GM23338 (cell line): ENCODE measurements at regions not wholly inside any gene's neighbourhood (a gene's known extent, or its start where the extent isn't known, plus 50 kb on each side); places are given as distances from the start of the nearest gene placed in this dataset.
"Not testable (repeated sequence)": the region's sequence is repeated elsewhere in the genome, so short reads cannot be mapped to it uniquely, and the experiment has no call there.

Experiments used
- ATAC-seq: fragments of 200-7000 bp; cut with Tn5 transposase; 3 replicates; pipeline ENCODE4 v1.9.1; 2020
- DNase-seq: peaks from one replicate; pipeline ENCODE4 v3.0.0-alpha.2; 2015; ENCODE audit warnings: low spot score
- H2AFZ ChIP-seq: fragments of 200-600 bp; sonication (generic); 2 replicates; pipeline ENCODE4 v1.8.0; 2016; ENCODE audit warnings: antibody characterized with exemption, mild to moderate bottlenecking, moderate library complexity
- H3F3A ChIP-seq: fragments of 200-600 bp; sonication (generic); replicated peaks from 2 replicates; pipeline ENCODE4 v1.8.0; 2017; ENCODE audit warnings: antibody characterized with exemption, mixed run types, low read depth
- H3K27ac ChIP-seq: fragments of 200-600 bp; sonication (generic); 2 replicates; pipeline ENCODE4 v1.6.1; 2016; ENCODE audit warnings: low read depth
- H3K27me3 ChIP-seq: fragments of 200-600 bp; sonication (generic); 2 replicates; pipeline ENCODE4 v1.8.0; 2016; ENCODE audit warnings: mild to moderate bottlenecking, mixed run types, moderate library complexity; ENCODE audit not compliant: insufficient read depth
- H3K36me3 ChIP-seq: fragments of 200-600 bp; sonication (generic); 2 replicates; pipeline ENCODE4 v1.8.0; 2016; ENCODE audit warnings: mild to moderate bottlenecking; ENCODE audit not compliant: insufficient read depth
- H3K4me1 ChIP-seq: fragments of 200-600 bp; sonication (generic); 2 replicates; pipeline ENCODE4 v1.8.0; 2016; ENCODE audit warnings: mild to moderate bottlenecking, moderate library complexity; ENCODE audit not compliant: insufficient read depth
- H3K4me2 ChIP-seq: fragments of 200-600 bp; sonication (generic); 2 replicates; pipeline ENCODE4 v1.7.1; 2017; ENCODE audit warnings: mixed run types
- H3K4me3 ChIP-seq: fragments of 200-600 bp; sonication (generic); 2 replicates; pipeline ENCODE4 v1.6.1; 2016; ENCODE audit warnings: mixed run types
- H3K79me2 ChIP-seq: fragments of 200-600 bp; sonication (generic); replicated peaks from 2 replicates; pipeline ENCODE4 v1.8.0; 2017; ENCODE audit warnings: mild to moderate bottlenecking; ENCODE audit not compliant: insufficient read depth
- H3K9me2 ChIP-seq: fragments of 200-600 bp; sonication (generic); 2 replicates; pipeline ENCODE4 v1.8.0; 2017; ENCODE audit not compliant: insufficient read depth
- H4K20me1 ChIP-seq: fragments of 200-600 bp; sonication (generic); replicated peaks from 2 replicates; pipeline ENCODE4 v1.8.0; 2017; ENCODE audit warnings: mild to moderate bottlenecking; ENCODE audit not compliant: insufficient read depth
- H3K27ac Mint-ChIP-seq: 2 replicates; pipeline ENCODE4 v1.8.0; 2020; ENCODE audit warnings: inconsistent platforms, mild to moderate bottlenecking, moderate library complexity, mixed read lengths
- H3K27me3 Mint-ChIP-seq: 3 replicates; pipeline ENCODE4 v1.8.0; 2022; ENCODE audit warnings: low read depth, mild to moderate bottlenecking, moderate library complexity, mixed read lengths, inconsistent platforms; ENCODE audit not compliant: insufficient read depth, poor library complexity
- H3K36me3 Mint-ChIP-seq: 3 replicates; pipeline ENCODE4 v1.8.0; 2021; ENCODE audit warnings: low read depth, mild to moderate bottlenecking, inconsistent platforms, moderate library complexity, mixed read lengths
- H3K4me1 Mint-ChIP-seq: 3 replicates; pipeline ENCODE4 v1.8.0; 2020; ENCODE audit warnings: mild to moderate bottlenecking, inconsistent platforms, mixed read lengths
- H3K4me3 Mint-ChIP-seq: 3 replicates; pipeline ENCODE4 v1.8.0; 2021; ENCODE audit warnings: moderate library complexity, mild to moderate bottlenecking, inconsistent platforms, mixed read lengths
- H3K9me3 Mint-ChIP-seq: 3 replicates; pipeline ENCODE4 v1.8.0; 2020; ENCODE audit warnings: moderate library complexity, mild to moderate bottlenecking, inconsistent platforms, mixed read lengths
- CREB1 ChIP-seq: fragments of 250-450 bp; sonication (Bioruptor Pico); IDR thresholded peaks from 2 replicates; pipeline ENCODE4 v1.5.0; 2020; ENCODE audit warnings: low read depth, mild to moderate bottlenecking, moderate library complexity
- CTCF ChIP-seq, 2 experiments: fragments of 200-600 bp in 1 of 2; sonication (generic) in 1 of 2; conservative IDR thresholded peaks; 2 replicates each; pipeline versions ENCODE4 v1.5.1 to v1.6.1; 2016 to 2017; ENCODE audit warnings: antibody characterized with exemption in 2 of 2, low read depth in 2 of 2, mild to moderate bottlenecking in 2 of 2, moderate library complexity in 1 of 2
- ETS1 ChIP-seq: IDR thresholded peaks from 2 replicates; pipeline ENCODE4 v1.6.1; 2016; ENCODE audit warnings: antibody characterized with exemption
- EZH2 ChIP-seq: fragments of 200-600 bp; sonication (generic); IDR thresholded peaks from one replicate; pipeline ENCODE4 v1.8.0; 2017; ENCODE audit warnings: antibody characterized with exemption, mild to moderate bottlenecking, low read depth; ENCODE audit not compliant: unreplicated experiment
- EZH2phosphoT487 ChIP-seq: fragments of 200-600 bp; sonication (generic); IDR thresholded peaks from one replicate; pipeline ENCODE4 v1.8.1; 2018; ENCODE audit warnings: antibody characterized with exemption; ENCODE audit not compliant: unreplicated experiment
- JUNB ChIP-seq: IDR thresholded peaks from one replicate; pipeline ENCODE4 v1.6.1; 2016; ENCODE audit warnings: antibody characterized with exemption; ENCODE audit not compliant: unreplicated experiment
- NANOG ChIP-seq: IDR thresholded peaks from 2 replicates; pipeline ENCODE4 v1.6.1; 2016; ENCODE audit warnings: antibody characterized with exemption, borderline replicate concordance
- POLR2AphosphoS5 ChIP-seq: IDR thresholded peaks from 2 replicates; pipeline ENCODE4 v1.6.1; 2016; ENCODE audit warnings: antibody characterized with exemption, low read depth
- STAT1 ChIP-seq: IDR thresholded peaks from one replicate; pipeline ENCODE4 v1.6.1; 2016; ENCODE audit warnings: antibody characterized with exemption; ENCODE audit not compliant: unreplicated experiment
- ZNF114 ChIP-seq: fragments of 250-450 bp; sonication (Bioruptor Pico); IDR thresholded peaks from 2 replicates; pipeline ENCODE4 v1.5.0; 2020; ENCODE audit warnings: mild to moderate bottlenecking, moderate library complexity
- ZNF331 ChIP-seq: fragments of 250-450 bp; sonication (Bioruptor Pico); IDR thresholded peaks from 2 replicates; pipeline ENCODE4 v1.5.0; 2020; ENCODE audit warnings: low read depth, mild to moderate bottlenecking, moderate library complexity

- H2AFZ ChIP-seq, result no peak overlapping the region
- TF ChIP-seq CTCF (conservative IDR thresholded peaks at IDR 0.05; ENCODE audit: low read depth in 2 of 2), result no peak
- no peak for TF ChIP-seq ZNF114 (CRISPR knock-in tag)
- TF ChIP-seq EZH2phosphoT487, result no peak
- TF ChIP-seq CREB1 (CRISPR knock-in tag), result no peak
- TF ChIP-seq POLR2AphosphoS5, result no peak
- TF ChIP-seq NANOG, result no peak
- TF ChIP-seq ETS1, result no peak
- no peak for TF ChIP-seq JUNB
- no peak for TF ChIP-seq ZNF331 (CRISPR knock-in tag)
- TF ChIP-seq STAT1, result no peak
- TF ChIP-seq EZH2, result no peak
- peaks cover 6% of the 10 kb centered on the region for H3K27me3 Mint-ChIP-seq
- no peak overlapping the region for H3K27ac ChIP-seq
- ATAC-seq, result no peak
- no peak overlapping the region for H3K4me3 ChIP-seq
- no peak overlapping the region for H3K4me3 Mint-ChIP-seq
- peaks cover 10% of the 10 kb centered on the region for H3K4me1 Mint-ChIP-seq
- no peaks in the 10 kb centered on the region for H3K36me3 Mint-ChIP-seq
- H3K9me2 ChIP-seq, result no peaks in the 10 kb centered on the region
- peaks cover 5% of the 10 kb centered on the region; the same call in 1 of the 2 replicates for H3K4me1 ChIP-seq
- H3K4me2 ChIP-seq, result no peak overlapping the region
- no peaks in the 10 kb centered on the region for H3K79me2 ChIP-seq
- H3K27me3 ChIP-seq, result no peaks in the 10 kb centered on the region
- no peaks in the 10 kb centered on the region for H3F3A ChIP-seq
- H3K9me3 Mint-ChIP-seq, result no peaks in the 10 kb centered on the region
- no peaks in the 10 kb centered on the region for H3K36me3 ChIP-seq
- no peak for DNase-seq
- no peak overlapping the region for H3K27ac Mint-ChIP-seq
- H4K20me1 ChIP-seq, result no peaks in the 10 kb centered on the region
Observed at GRCh38 chr15:26032162-26032846, 169.2 kb upstream of the ATP10A start.

- H3K4me1 Mint-ChIP-seq, result peaks cover 14% of the 10 kb centered on the region
- not testable (repeated sequence) for H3K36me3 Mint-ChIP-seq, H3K9me2 ChIP-seq, H3K9me3 Mint-ChIP-seq, ATAC-seq, H4K20me1 ChIP-seq, H3K4me2 ChIP-seq, H3K4me1 ChIP-seq, H3F3A ChIP-seq, H3K4me3 Mint-ChIP-seq, H3K27me3 Mint-ChIP-seq, H3K36me3 ChIP-seq, H3K27me3 ChIP-seq, H3K4me3 ChIP-seq, DNase-seq, H3K79me2 ChIP-seq, H3K27ac Mint-ChIP-seq, H3K27ac ChIP-seq
- peak overlapping the region; percentile 69 for H2AFZ ChIP-seq
Observed at GRCh38 chr15:26029586-26029985, 166.5 kb upstream of the ATP10A start.
